GM19099 (cell line): ENCODE measurements at regions not wholly inside any gene's neighbourhood (a gene's known extent, or its start where the extent isn't known, plus 50 kb on each side); places are given as distances from the start of the nearest gene placed in this dataset.

ENCODE experiments used
- POLR2A ChIP-seq: IDR thresholded peaks from 3 replicates; pipeline ENCODE4 v1.6.1; 2011; ENCODE audit warnings: low read depth; ENCODE audit not compliant: insufficient read length; ENCODE audit errors: extremely low read depth

DNA sequence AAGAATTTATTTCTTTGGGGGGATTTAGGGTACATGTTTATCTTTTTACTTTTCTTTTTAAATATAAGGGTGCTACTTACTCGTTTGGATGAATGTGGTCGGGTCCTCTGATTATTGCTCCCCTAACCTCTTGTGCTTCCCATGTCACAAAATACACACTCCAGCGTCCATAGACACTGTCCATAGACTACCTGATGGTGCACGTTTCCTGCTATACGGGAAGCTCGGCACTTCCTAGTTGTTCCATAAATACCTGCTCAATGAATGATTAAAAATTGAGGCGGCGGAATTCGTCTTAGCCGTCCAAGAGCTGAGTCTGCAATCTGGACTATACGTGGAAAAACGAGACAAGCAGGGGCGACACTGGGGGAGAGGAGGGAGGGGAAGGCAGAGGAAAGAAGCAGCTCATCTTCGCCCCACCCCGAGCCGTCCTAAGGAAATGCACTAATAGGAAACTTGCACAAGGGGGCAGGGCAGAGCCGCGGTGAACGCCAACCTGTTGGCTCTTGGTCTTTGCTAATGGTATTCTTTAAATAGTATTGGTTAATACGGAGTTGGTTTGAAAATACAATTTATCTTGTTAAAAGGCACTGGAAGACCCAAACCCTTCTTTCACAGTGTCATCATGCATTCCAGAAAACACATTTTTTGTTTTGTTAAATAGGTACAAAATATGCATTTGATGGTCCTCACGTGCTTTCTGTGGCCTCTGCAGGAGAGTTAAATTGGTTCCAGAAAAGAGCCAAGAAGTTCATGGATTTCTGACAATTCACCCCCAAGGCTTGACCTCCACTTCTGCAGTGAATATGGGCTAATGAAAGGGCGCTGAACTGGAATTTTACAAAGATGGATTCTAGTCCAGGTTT is 73.0 kb upstream of the KCTD1 start:
- no peak for TF ChIP-seq POLR2A

DNA sequence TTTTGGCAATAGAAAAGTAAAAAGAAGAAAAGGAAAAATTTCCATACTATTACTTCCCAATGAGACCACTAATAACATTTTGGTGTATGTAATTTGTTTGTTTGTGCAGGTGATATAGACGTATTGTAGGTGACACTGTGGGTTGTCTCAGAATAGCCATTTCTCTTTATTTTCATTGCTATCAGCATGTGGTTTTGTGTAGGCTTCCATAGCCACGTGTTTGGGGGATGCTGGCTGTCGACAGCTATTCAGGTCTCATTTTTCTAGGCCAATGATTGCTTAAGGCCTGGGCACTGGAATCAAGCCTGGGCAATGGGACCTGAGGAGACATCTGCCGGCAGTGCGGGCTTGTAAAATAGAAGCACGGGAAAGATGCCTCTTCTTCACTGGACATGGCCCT is 71.0 kb upstream of the KCTD1 start:
- no peak for TF ChIP-seq POLR2A

DNA sequence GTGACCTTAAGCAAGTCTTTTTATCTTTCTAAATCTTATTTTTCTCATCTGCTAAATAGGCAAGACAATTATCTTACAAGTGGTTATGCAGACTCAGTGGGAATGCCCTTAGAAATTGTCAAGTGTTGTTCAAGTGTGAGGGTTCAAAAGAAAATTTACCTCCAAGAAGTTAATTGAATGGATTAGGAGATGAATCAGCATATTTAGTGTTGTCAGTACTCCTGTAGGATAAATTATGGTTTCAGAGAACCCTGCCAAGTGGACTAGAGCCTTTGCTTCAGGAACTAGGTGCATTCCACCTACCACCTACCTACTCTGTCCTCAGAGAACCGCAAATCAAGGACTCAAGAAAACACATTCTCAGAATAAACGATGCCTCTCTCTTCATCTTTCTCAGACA is 69.8 kb upstream of the KCTD1 start:
- TF ChIP-seq POLR2A = no peak

DNA sequence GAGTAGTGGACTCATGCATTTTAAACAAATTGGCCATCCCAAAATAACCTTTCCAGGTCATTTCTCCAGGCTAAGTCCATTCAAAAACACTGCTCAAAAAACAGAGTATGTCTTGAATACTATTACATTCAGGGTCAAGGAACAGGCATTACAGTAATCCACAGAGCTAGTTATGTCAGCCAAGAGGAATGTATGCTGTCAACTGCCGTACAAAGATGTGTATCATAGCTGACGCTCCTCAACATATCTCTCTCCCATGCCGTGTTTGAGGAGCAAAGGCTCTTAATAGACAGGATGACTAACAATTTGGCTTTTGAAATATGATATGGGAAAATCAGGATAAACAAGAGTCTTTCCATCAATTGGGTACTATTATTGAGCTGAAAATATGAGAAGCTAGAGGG is 68.8 kb upstream of the KCTD1 start:
- no peak for TF ChIP-seq POLR2A

DNA sequence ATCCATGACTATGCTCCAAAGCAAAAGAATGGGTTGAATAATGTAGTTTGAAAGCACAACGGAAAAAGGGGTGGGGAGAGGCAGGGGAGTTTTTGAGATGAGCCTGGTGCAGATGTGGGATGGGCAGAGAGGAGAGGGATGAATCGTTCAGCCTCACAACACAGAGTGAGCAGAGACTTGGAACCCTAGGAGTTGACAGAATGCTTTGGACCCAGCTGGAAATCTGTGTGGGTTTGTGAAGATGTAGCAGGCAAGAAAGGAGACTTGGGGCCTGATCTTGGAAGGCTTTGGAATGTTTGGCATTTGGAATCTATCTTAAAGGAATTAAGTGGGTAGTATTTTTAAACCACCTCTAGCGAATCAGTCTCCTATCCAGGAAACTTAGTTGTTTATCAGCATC is 66.0 kb upstream of the KCTD1 start:
- TF ChIP-seq POLR2A = no peak
